HL-60 (cell line): ENCODE measurements at regions not wholly inside any gene's neighbourhood (a gene's known extent, or its start where the extent isn't known, plus 50 kb on each side); places are given as distances from the start of the nearest gene placed in this dataset.

ENCODE experiments used
- DNase-seq, 2 experiments: peaks; one replicate each; pipeline ENCODE4 v3.0.0-alpha.2; 2010 to 2020; ENCODE audit warnings: low read depth in 1 of 2, low spot score in 1 of 2
- H3K27ac ChIP-seq: fragments of 250-450 bp; sonication (Bioruptor Pico); replicated peaks from 2 replicates; pipeline ENCODE4 v1.5.1; 2020; ENCODE audit warnings: mild to moderate bottlenecking, moderate library complexity
- H3K27me3 ChIP-seq: fragments of 250-450 bp; sonication (Bioruptor Pico); 2 replicates; pipeline ENCODE4 v1.5.1; 2021; ENCODE audit warnings: mild to moderate bottlenecking, moderate library complexity; ENCODE audit not compliant: insufficient read depth, poor library complexity, severe bottlenecking
- H3K4me3 ChIP-seq: replicated peaks from 2 replicates; pipeline ENCODE4 v1.5.1; 2011; ENCODE audit warnings: mild to moderate bottlenecking, control low read depth, low read length; ENCODE audit not compliant: insufficient read depth
- CTCF ChIP-seq: IDR thresholded peaks from one replicate; pipeline ENCODE4 v1.5.1; 2011; ENCODE audit warnings: low read length, control low read depth, inconsistent platforms; ENCODE audit not compliant: insufficient read depth
- GABPA ChIP-seq: IDR thresholded peaks from 2 replicates; pipeline ENCODE4 v1.6.1; 2012; ENCODE audit warnings: low read depth
- POLR2AphosphoS5 ChIP-seq: IDR thresholded peaks from 2 replicates; pipeline ENCODE4 v1.6.1; 2012; ENCODE audit warnings: low read depth
- SPI1 ChIP-seq: IDR thresholded peaks from 2 replicates; pipeline ENCODE4 v1.6.1; 2012; ENCODE audit warnings: low read depth, mild to moderate bottlenecking, borderline replicate concordance
- TF ChIP-seq, protein P1 (sequence below): IDR thresholded peaks from 2 replicates; pipeline ENCODE4 v1.6.1; 2012; ENCODE audit warnings: low read depth; ENCODE audit not compliant: insufficient replicate concordance

- TF ChIP-seq CTCF (no peak), GABPA (no peak), SPI1 (no peak), POLR2AphosphoS5 (no peak)
- TF ChIP-seq, protein P1, sequence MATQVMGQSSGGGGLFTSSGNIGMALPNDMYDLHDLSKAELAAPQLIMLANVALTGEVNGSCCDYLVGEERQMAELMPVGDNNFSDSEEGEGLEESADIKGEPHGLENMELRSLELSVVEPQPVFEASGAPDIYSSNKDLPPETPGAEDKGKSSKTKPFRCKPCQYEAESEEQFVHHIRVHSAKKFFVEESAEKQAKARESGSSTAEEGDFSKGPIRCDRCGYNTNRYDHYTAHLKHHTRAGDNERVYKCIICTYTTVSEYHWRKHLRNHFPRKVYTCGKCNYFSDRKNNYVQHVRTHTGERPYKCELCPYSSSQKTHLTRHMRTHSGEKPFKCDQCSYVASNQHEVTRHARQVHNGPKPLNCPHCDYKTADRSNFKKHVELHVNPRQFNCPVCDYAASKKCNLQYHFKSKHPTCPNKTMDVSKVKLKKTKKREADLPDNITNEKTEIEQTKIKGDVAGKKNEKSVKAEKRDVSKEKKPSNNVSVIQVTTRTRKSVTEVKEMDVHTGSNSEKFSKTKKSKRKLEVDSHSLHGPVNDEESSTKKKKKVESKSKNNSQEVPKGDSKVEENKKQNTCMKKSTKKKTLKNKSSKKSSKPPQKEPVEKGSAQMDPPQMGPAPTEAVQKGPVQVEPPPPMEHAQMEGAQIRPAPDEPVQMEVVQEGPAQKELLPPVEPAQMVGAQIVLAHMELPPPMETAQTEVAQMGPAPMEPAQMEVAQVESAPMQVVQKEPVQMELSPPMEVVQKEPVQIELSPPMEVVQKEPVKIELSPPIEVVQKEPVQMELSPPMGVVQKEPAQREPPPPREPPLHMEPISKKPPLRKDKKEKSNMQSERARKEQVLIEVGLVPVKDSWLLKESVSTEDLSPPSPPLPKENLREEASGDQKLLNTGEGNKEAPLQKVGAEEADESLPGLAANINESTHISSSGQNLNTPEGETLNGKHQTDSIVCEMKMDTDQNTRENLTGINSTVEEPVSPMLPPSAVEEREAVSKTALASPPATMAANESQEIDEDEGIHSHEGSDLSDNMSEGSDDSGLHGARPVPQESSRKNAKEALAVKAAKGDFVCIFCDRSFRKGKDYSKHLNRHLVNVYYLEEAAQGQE = no peak
- no peak overlapping the region for H3K4me3 ChIP-seq
- no peaks in the 10 kb centered on the region for H3K27me3 ChIP-seq
- no peak overlapping the region for H3K27ac ChIP-seq
- DNase-seq = no peak
These were observed 249.4 kb upstream of the TFAP2D start for GRCh38 chr6:50463931-50464330.

DNA sequence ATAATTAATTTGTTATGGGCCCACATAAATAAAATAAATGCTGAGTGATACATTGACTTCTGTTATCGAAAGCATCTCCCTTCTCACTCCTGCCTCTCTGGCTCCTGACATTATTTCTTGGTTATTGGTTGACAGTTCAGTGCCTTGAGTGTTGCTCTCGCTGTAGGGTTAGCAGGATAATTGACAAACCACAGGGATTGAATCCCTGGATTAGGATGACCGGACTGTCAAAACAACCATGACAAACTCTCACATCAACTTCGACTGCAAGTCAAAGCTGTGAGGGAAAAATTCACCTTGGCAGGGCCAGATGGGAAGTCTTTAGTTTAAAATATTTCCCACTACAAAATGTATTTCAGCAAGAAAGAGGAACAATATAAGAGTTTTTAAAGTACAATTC lies 245.4 kb upstream of the TFAP2D start:
- H3K27ac ChIP-seq = no peak overlapping the region
- no peak for TF ChIP-seq GABPA
- TF ChIP-seq SPI1 = no peak
- TF ChIP-seq CTCF = no peak
- TF ChIP-seq, protein P1 = no peak
- TF ChIP-seq POLR2AphosphoS5 = no peak
- no peaks in the 10 kb centered on the region for H3K27me3 ChIP-seq
- DNase-seq = no peak
- H3K4me3 ChIP-seq = no peak overlapping the region

DNA sequence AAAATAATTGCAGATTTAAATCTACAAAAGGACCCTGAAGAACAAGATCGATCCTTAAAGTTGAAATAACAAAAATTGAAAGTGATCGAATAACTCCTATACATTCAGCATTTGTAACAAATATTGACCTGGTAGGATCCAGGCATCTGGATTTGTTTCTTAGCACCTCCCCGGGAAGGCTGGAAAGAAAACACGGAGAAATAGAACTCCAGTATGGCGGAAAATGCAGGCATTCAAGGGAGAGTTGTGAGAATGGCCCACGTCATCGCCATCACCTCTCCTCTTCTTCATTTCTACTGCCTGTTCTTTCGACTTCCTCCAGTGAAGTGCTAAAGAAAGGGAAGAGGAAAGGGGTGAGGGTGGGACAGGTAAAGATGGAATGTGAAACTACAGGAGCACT lies 242.3 kb upstream of the TFAP2D start:
- no peak for DNase-seq
- no peaks in the 10 kb centered on the region for H3K27me3 ChIP-seq
- no peak overlapping the region for H3K4me3 ChIP-seq
- no peak for TF ChIP-seq GABPA
- TF ChIP-seq SPI1 = no peak
- no peak for TF ChIP-seq POLR2AphosphoS5
- no peak overlapping the region for H3K27ac ChIP-seq

GRCh38 chr6:50510361-50510760 lies 203.0 kb upstream of the TFAP2D start:
- no peak overlapping the region for H3K4me3 ChIP-seq
- TF ChIP-seq GABPA (no peak), POLR2AphosphoS5 (no peak), CTCF (no peak), SPI1 (no peak)
- TF ChIP-seq, protein P1 = no peak
- no peak overlapping the region for H3K27ac ChIP-seq
- no peaks in the 10 kb centered on the region for H3K27me3 ChIP-seq
- no peak for DNase-seq
